ENCODE measurements at regions not wholly inside any gene's neighbourhood (a gene's known extent, or its start where the extent isn't known, plus 50 kb on each side); places are given as distances from the start of the nearest gene placed in this dataset.

- no peak overlapping the region for H3K4me3 ChIP-seq (ENCODE audit: low read length)
- no peak for TF ChIP-seq CTCF (IDR thresholded peaks at IDR 0.05; ENCODE audit: insufficient read depth, low read depth, low read length, missing control alignments)
- no peak for DNase-seq (ENCODE audit: low read depth)
These were observed 134.6 kb upstream of the PPP1R26 start for GRCh38 chr9:135344915-135345500.

GRCh38 chr9:135345775-135346433 is 133.7 kb upstream of the PPP1R26 start:
- no peak for DNase-seq (ENCODE audit: low read depth)
- H3K4me3 ChIP-seq (ENCODE audit: low read length) = no peak overlapping the region
- no peak for TF ChIP-seq CTCF (IDR thresholded peaks at IDR 0.05; ENCODE audit: insufficient read depth, low read depth, low read length, missing control alignments)

- DNase-seq (ENCODE audit: low read depth) = no peak
- H3K4me3 ChIP-seq (ENCODE audit: low read length) = no peak overlapping the region
These were observed 133.0 kb upstream of the PPP1R26 start for GRCh38 chr9:135346438-135347050.

GRCh38 chr9:135347461-135347860 is 132.1 kb upstream of the PPP1R26 start:
- H3K4me3 ChIP-seq (ENCODE audit: low read length) = no peak overlapping the region
- DNase-seq (ENCODE audit: low read depth) = no peak
- TF ChIP-seq CTCF (IDR thresholded peaks at IDR 0.05; ENCODE audit: insufficient read depth, low read depth, low read length, missing control alignments) = no peak

More at GRCh38 chr9:135346438-135347050, 133.0 kb upstream of the PPP1R26 start:
- no peak for TF ChIP-seq CTCF (IDR thresholded peaks at IDR 0.05; ENCODE audit: insufficient read depth, low read depth, low read length, missing control alignments)

- no peak overlapping the region for H3K4me3 ChIP-seq (ENCODE audit: low read length)
- TF ChIP-seq CTCF (IDR thresholded peaks at IDR 0.05; ENCODE audit: insufficient read depth, low read depth, low read length, missing control alignments) = no peak
- no peak for DNase-seq (ENCODE audit: low read depth)
These were observed 131.3 kb upstream of the PPP1R26 start for GRCh38 chr9:135348076-135348787.

- no peak for DNase-seq (ENCODE audit: low read depth)
- no peak overlapping the region for H3K4me3 ChIP-seq (ENCODE audit: low read length)
- no peak for TF ChIP-seq CTCF (IDR thresholded peaks at IDR 0.05; ENCODE audit: insufficient read depth, low read depth, low read length, missing control alignments)
These were observed 130.8 kb upstream of the PPP1R26 start for GRCh38 chr9:135348788-135349150.

All from epithelial cell of esophagus (primary cell).